Caco-2 (cell line): ENCODE measurements at regions not wholly inside any gene's neighbourhood (a gene's known extent, or its start where the extent isn't known, plus 50 kb on each side); places are given as distances from the start of the nearest gene placed in this dataset.

Experiments used
- BruUV-seq: library from RNA; stranded (reverse); fragments of 400-500 nt; replicated peaks from 2 replicates; lab custom pipeline; 2021; lab: Mats Ljungman, UMichigan
- CTCF ChIA-PET: fragments of 300-600 bp; sonication (Branson Sonifier 250); formaldehyde crosslinking; loops from one replicate; lab custom pipeline; 2022; ENCODE audit warnings: antibody characterized with exemption; lab: Charles Lee
- POLR2A ChIA-PET: fragments of 300-600 bp; sonication (Branson Sonifier 250); formaldehyde crosslinking; loops from one replicate; lab custom pipeline; 2022; ENCODE audit warnings: antibody characterized with exemption; lab: Charles Lee
- DNase-seq, 2 experiments: peaks; one replicate each; pipeline versions ENCODE4 v3.0.0 to v3.0.0-alpha.2; 2020 to 2022
- H3K27me3 ChIP-seq: replicated peaks from 2 replicates; pipeline ENCODE4 v1.6.0; 2011; ENCODE audit warnings: low read length; ENCODE audit not compliant: control insufficient read depth, insufficient read depth
- H3K36me3 ChIP-seq: 2 replicates; pipeline ENCODE4 v1.5.1; 2011; ENCODE audit warnings: low read length; ENCODE audit not compliant: control insufficient read depth, insufficient read depth
- H3K4me1 ChIP-seq: fragments of 250-450 bp; sonication (Bioruptor Pico); 2 replicates; pipeline ENCODE4 v1.5.1; 2020; ENCODE audit warnings: mild to moderate bottlenecking
- H3K4me3 ChIP-seq: 2 replicates; pipeline ENCODE4 v1.5.1; 2011; ENCODE audit warnings: low read depth, mild to moderate bottlenecking, control low read depth, low read length
- H3K9me3 ChIP-seq: fragments of 250-450 bp; sonication (Bioruptor Pico); 2 replicates; pipeline ENCODE4 v1.5.1; 2020; ENCODE audit warnings: mild to moderate bottlenecking, moderate library complexity
- H3K27ac Mint-ChIP-seq: one replicate; pipeline ENCODE4 v1.8.0; 2022; ENCODE audit warnings: mixed read lengths; ENCODE audit not compliant: unreplicated experiment
- H3K27me3 Mint-ChIP-seq: one replicate; pipeline ENCODE4 v1.8.0; 2022; ENCODE audit warnings: mixed read lengths; ENCODE audit not compliant: insufficient read depth, unreplicated experiment
- H3K36me3 Mint-ChIP-seq: one replicate; pipeline ENCODE4 v1.8.0; 2022; ENCODE audit warnings: mild to moderate bottlenecking, mixed read lengths; ENCODE audit not compliant: insufficient read depth, unreplicated experiment
- H3K4me1 Mint-ChIP-seq: one replicate; pipeline ENCODE4 v1.8.0; 2022; ENCODE audit warnings: low read depth, mixed read lengths; ENCODE audit not compliant: unreplicated experiment
- H3K4me3 Mint-ChIP-seq: one replicate; pipeline ENCODE4 v1.8.0; 2022; ENCODE audit warnings: mild to moderate bottlenecking, moderate library complexity, mixed read lengths; ENCODE audit not compliant: unreplicated experiment
- H3K9me3 Mint-ChIP-seq: one replicate; pipeline ENCODE4 v1.8.0; 2022; ENCODE audit warnings: mixed read lengths; ENCODE audit not compliant: unreplicated experiment
- CTCF ChIP-seq, 2 experiments: fragments of 200-600 bp in 1 of 2; IDR thresholded peaks; 1 replicate in 1 of 2; 2 replicates in 1 of 2; pipeline versions ENCODE4 v1.5.1 to v1.8.0; 2011 to 2022; ENCODE audit warnings: antibody characterized with exemption in 1 of 2, control low read depth in 1 of 2, inconsistent platforms in 1 of 2, low read depth in 1 of 2, low read length in 1 of 2, mild to moderate bottlenecking in 1 of 2, moderate library complexity in 1 of 2; ENCODE audit not compliant: insufficient read depth in 1 of 2, severe bottlenecking in 1 of 2, unreplicated experiment in 1 of 2
- intact Hi-C: fragments of 100-400 bp; cut with micrococcal nuclease; formaldehyde crosslinking; loops from one replicate; pipeline ENCODE4 v1.10.0; 2022; ENCODE audit not compliant: unreplicated experiment

- no peak for DNase-seq
- intact Hi-C loops = no loop called here
- TF ChIP-seq CTCF (IDR thresholded peaks at IDR 0.05; ENCODE audit: insufficient read depth in 1 of 2, low read depth in 1 of 2, low read length in 1 of 2, severe bottlenecking in 1 of 2, unreplicated experiment in 1 of 2) = no peak
- Histone ChIP-seq H3K9me3 (no peaks in the 10 kb centered on the region), H3K36me3 (no peaks in the 10 kb centered on the region), H3K4me3 (no peak overlapping the region), H3K27me3 (no peaks in the 10 kb centered on the region), H3K4me1 (no peaks in the 10 kb centered on the region)
- no TSS peak for BruUV-seq
- H3K27me3 Mint-ChIP-seq = no peaks in the 10 kb centered on the region
- no peak overlapping the region for H3K4me3 Mint-ChIP-seq
- peaks cover 6% of the 10 kb centered on the region for H3K4me1 Mint-ChIP-seq
- CTCF ChIA-PET = no interaction called here
- no peaks in the 10 kb centered on the region for H3K9me3 Mint-ChIP-seq
- H3K36me3 Mint-ChIP-seq = no peaks in the 10 kb centered on the region
- H3K27ac Mint-ChIP-seq = no peak overlapping the region
- POLR2A ChIA-PET = no interaction called here
Observed at GRCh38 chr5:93277051-93277450, 304.0 kb downstream of the NR2F1-AS1 start.

GRCh38 chr5:93275376-93275775 lies 305.6 kb downstream of the NR2F1-AS1 start:
- no peaks in the 10 kb centered on the region for H3K27me3 Mint-ChIP-seq
- Histone ChIP-seq H3K36me3 (no peaks in the 10 kb centered on the region), H3K4me1 (no peaks in the 10 kb centered on the region), H3K27me3 (no peaks in the 10 kb centered on the region), H3K4me3 (no peak overlapping the region), H3K9me3 (no peaks in the 10 kb centered on the region)
- ChIA-PET POLR2A (no interaction called here), CTCF (no interaction called here)
- no peak overlapping the region for H3K4me3 Mint-ChIP-seq
- H3K36me3 Mint-ChIP-seq = no peaks in the 10 kb centered on the region
- H3K27ac Mint-ChIP-seq = no peak overlapping the region
- BruUV-seq = no TSS peak
- peaks cover 6% of the 10 kb centered on the region for H3K4me1 Mint-ChIP-seq
- TF ChIP-seq CTCF (IDR thresholded peaks at IDR 0.05; ENCODE audit: insufficient read depth in 1 of 2, low read depth in 1 of 2, low read length in 1 of 2, severe bottlenecking in 1 of 2, unreplicated experiment in 1 of 2) = no peak
- H3K9me3 Mint-ChIP-seq = no peaks in the 10 kb centered on the region
- intact Hi-C loops = no loop called here
- DNase-seq = no peak

GRCh38 chr5:93274291-93274690 lies 306.7 kb downstream of the NR2F1-AS1 start:
- no peak for TF ChIP-seq CTCF (IDR thresholded peaks at IDR 0.05; ENCODE audit: insufficient read depth in 1 of 2, low read depth in 1 of 2, low read length in 1 of 2, severe bottlenecking in 1 of 2, unreplicated experiment in 1 of 2)
- ChIA-PET CTCF (no interaction called here), POLR2A (no interaction called here)
- no TSS peak for BruUV-seq
- H3K27me3 ChIP-seq = no peaks in the 10 kb centered on the region
- no peak overlapping the region for H3K4me3 ChIP-seq
- H3K36me3 ChIP-seq = no peaks in the 10 kb centered on the region
- H3K4me1 ChIP-seq = no peaks in the 10 kb centered on the region
- H3K27me3 Mint-ChIP-seq = no peaks in the 10 kb centered on the region
- intact Hi-C loops = no loop called here
- no peaks in the 10 kb centered on the region for H3K9me3 ChIP-seq
- no peak overlapping the region for H3K4me3 Mint-ChIP-seq
- H3K4me1 Mint-ChIP-seq = peaks cover 6% of the 10 kb centered on the region
- no peaks in the 10 kb centered on the region for H3K9me3 Mint-ChIP-seq
- no peaks in the 10 kb centered on the region for H3K36me3 Mint-ChIP-seq
- no peak for DNase-seq
- H3K27ac Mint-ChIP-seq = no peak overlapping the region
